Endodermal cell (in vitro differentiated cells): ENCODE measurements at regions not wholly inside any gene's neighbourhood (a gene's known extent, or its start where the extent isn't known, plus 50 kb on each side); places are given as distances from the start of the nearest gene placed in this dataset.

Experiments used
- DNase-seq: peaks from one replicate; pipeline ENCODE4 v3.0.0-alpha.2; 2017
- H3K27ac ChIP-seq: 2 replicates; pipeline ENCODE4 v1.5.1; 2013; ENCODE audit warnings: mild to moderate bottlenecking, low read depth, low read length, moderate library complexity
- H3K27me3 ChIP-seq: 2 replicates; pipeline ENCODE4 v1.6.1; 2013; ENCODE audit warnings: mild to moderate bottlenecking, low read length, moderate library complexity; ENCODE audit not compliant: insufficient read depth, control insufficient read depth, poor library complexity, severe bottlenecking
- H3K36me3 ChIP-seq: 2 replicates; pipeline ENCODE4 v1.7.0; 2013; ENCODE audit warnings: mild to moderate bottlenecking, low read length, moderate library complexity; ENCODE audit not compliant: control insufficient read depth, insufficient read depth
- H3K4me1 ChIP-seq: one replicate; pipeline ENCODE4 v1.7.0; 2013; ENCODE audit warnings: low read length; ENCODE audit not compliant: control insufficient read depth, insufficient read depth
- H3K4me3 ChIP-seq: 2 replicates; pipeline ENCODE4 v1.5.1; 2013; ENCODE audit warnings: mild to moderate bottlenecking, low read length, moderate library complexity
- H3K9ac ChIP-seq: 2 replicates; pipeline ENCODE4 v1.6.1; 2013; ENCODE audit warnings: mild to moderate bottlenecking, low read length, moderate library complexity; ENCODE audit not compliant: poor library complexity, severe bottlenecking; ENCODE audit errors: extremely low read depth
- H3K9me3 ChIP-seq: 2 replicates; pipeline ENCODE4 v1.6.1; 2013; ENCODE audit warnings: mild to moderate bottlenecking, low read length, moderate library complexity; ENCODE audit not compliant: control insufficient read depth
- H3K27ac Mint-ChIP-seq: 2 replicates; pipeline ENCODE4 v1.8.0; 2020; ENCODE audit warnings: mixed read lengths
- H3K27me3 Mint-ChIP-seq: 2 replicates; pipeline ENCODE4 v1.8.0; 2021; ENCODE audit warnings: mild to moderate bottlenecking, mixed read lengths; ENCODE audit not compliant: insufficient read depth
- H3K36me3 Mint-ChIP-seq: 2 replicates; pipeline ENCODE4 v1.8.0; 2020; ENCODE audit warnings: low read depth, mixed read lengths
- H3K4me1 Mint-ChIP-seq: 2 replicates; pipeline ENCODE4 v1.8.0; 2020; ENCODE audit warnings: mixed read lengths
- H3K4me3 Mint-ChIP-seq: 2 replicates; pipeline ENCODE4 v1.8.0; 2020; ENCODE audit warnings: mild to moderate bottlenecking, moderate library complexity, mixed read lengths
- H3K9me3 Mint-ChIP-seq: 2 replicates; pipeline ENCODE4 v1.8.0; 2020; ENCODE audit warnings: mild to moderate bottlenecking, mixed read lengths
- CTCF ChIP-seq: fragments of 200-600 bp; sonication (generic); conservative IDR thresholded peaks from 2 replicates; pipeline ENCODE4 v1.5.0; 2021; ENCODE audit warnings: antibody characterized with exemption, mild to moderate bottlenecking
- WGBS, 2 experiments: methylation state at CpG; one replicate each; pipeline versions ENCODE4 v1.1.5 to v1.1.7; 2013; ENCODE audit warnings: missing lambda C conversion rate in 2 of 2, mixed read lengths in 1 of 2; ENCODE audit not compliant: insufficient coverage in 1 of 2, insufficient read length in 1 of 2; 5-methylcytosine and 5-hydroxymethylcytosine counted together

- H3K9me3 Mint-ChIP-seq = no peaks in the 10 kb centered on the region
- H3K27me3 Mint-ChIP-seq = no peaks in the 10 kb centered on the region
- no peak overlapping the region for H3K27ac Mint-ChIP-seq
- no peak overlapping the region for H3K27ac ChIP-seq
- H3K4me1 Mint-ChIP-seq = peaks cover under 1% of the 10 kb centered on the region
- H3K4me3 ChIP-seq = no peak overlapping the region
- no peak for DNase-seq
- WGBS, 2 experiments = 93% methylated on average over 2 of the region's 2 CpGs; no CpG with 5 or more reads in 1 of the 2 experiments
- H3K9ac ChIP-seq = no peak overlapping the region
- H3K4me1 ChIP-seq = no peaks in the 10 kb centered on the region
- H3K9me3 ChIP-seq = no peaks in the 10 kb centered on the region
- H3K36me3 Mint-ChIP-seq = no peaks in the 10 kb centered on the region
- no peaks in the 10 kb centered on the region for H3K36me3 ChIP-seq
- no peak overlapping the region for H3K4me3 Mint-ChIP-seq
- H3K27me3 ChIP-seq = no peaks in the 10 kb centered on the region
- no peak for TF ChIP-seq CTCF
Observed at GRCh38 chr3:181264486-181264885, 274.9 kb upstream of the DNAJC19 start.

- no peak overlapping the region for H3K27ac ChIP-seq
Observed at GRCh38 chr3:181253796-181254195, 264.3 kb upstream of the DNAJC19 start.

GRCh38 chr3:181252631-181253030 is 263.1 kb upstream of the DNAJC19 start:
- Histone ChIP-seq H3K4me1 (no peaks in the 10 kb centered on the region), H3K4me3 (no peak overlapping the region), H3K36me3 (no peaks in the 10 kb centered on the region), H3K27ac (peak overlapping the region; percentile 30), H3K27me3 (no peaks in the 10 kb centered on the region), H3K9ac (no peak overlapping the region), H3K9me3 (no peaks in the 10 kb centered on the region)
- no peak for TF ChIP-seq CTCF
- H3K27me3 Mint-ChIP-seq = no peaks in the 10 kb centered on the region
- H3K27ac Mint-ChIP-seq = no peak overlapping the region
- 72 to 80% methylated on average over 3 of the region's 3 CpGs for WGBS, 2 experiments
- H3K4me1 Mint-ChIP-seq = peaks cover 2% of the 10 kb centered on the region
- no peak for DNase-seq
- no peaks in the 10 kb centered on the region for H3K36me3 Mint-ChIP-seq
- H3K9me3 Mint-ChIP-seq = no peaks in the 10 kb centered on the region
- no peak overlapping the region for H3K4me3 Mint-ChIP-seq

More at GRCh38 chr3:181253796-181254195, 264.3 kb upstream of the DNAJC19 start:
- DNase-seq = no peak
- Mint-ChIP-seq H3K9me3 (no peaks in the 10 kb centered on the region), H3K4me1 (no peaks in the 10 kb centered on the region), H3K27me3 (no peaks in the 10 kb centered on the region), H3K36me3 (no peaks in the 10 kb centered on the region), H3K4me3 (no peak overlapping the region), H3K27ac (no peak overlapping the region)
- H3K27me3 ChIP-seq = no peaks in the 10 kb centered on the region
- no peaks in the 10 kb centered on the region for H3K4me1 ChIP-seq
- no peaks in the 10 kb centered on the region for H3K9me3 ChIP-seq
- H3K36me3 ChIP-seq = no peaks in the 10 kb centered on the region
- 78 to 92% methylated on average over 2 to 3 of the region's 3 CpGs for WGBS, 2 experiments
- H3K9ac ChIP-seq = no peak overlapping the region
- TF ChIP-seq CTCF = no peak
- no peak overlapping the region for H3K4me3 ChIP-seq
